CD4-positive, alpha-beta T cell treated with Interleukin-17A for 4 hours (primary cell): ENCODE measurements at regions not wholly inside any gene's neighbourhood (a gene's known extent, or its start where the extent isn't known, plus 50 kb on each side); places are given as distances from the start of the nearest gene placed in this dataset.
A peak's percentile ranks its signal among the peaks of the same experiment; 100 is the strongest.

ENCODE experiments used
- DNase-seq: peaks from one replicate; pipeline ENCODE4 v3.0.0-alpha.2; 2020; ENCODE audit warnings: mixed read lengths

DNA sequence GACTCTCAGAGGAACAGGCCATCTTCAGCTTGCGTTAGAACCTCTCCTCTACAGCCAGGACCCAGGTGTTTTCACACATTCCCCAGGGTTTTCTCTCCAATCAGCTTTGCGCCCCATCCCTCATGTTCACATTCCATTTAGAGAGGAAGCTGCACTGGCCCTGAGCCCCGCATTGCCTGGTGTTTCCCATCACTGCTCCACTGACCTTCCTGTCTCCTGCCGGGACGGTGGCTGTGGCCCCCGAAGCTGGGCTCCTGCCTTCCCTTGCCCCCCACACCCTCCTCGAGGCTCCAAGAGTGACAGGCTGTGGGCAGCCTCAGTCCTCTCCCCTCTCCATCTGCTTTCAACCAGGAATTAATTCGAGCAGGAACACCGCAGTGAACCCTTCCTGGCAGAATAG, 357.3 kb downstream of the THBS2 start:
- DNase-seq: no peak

DNA sequence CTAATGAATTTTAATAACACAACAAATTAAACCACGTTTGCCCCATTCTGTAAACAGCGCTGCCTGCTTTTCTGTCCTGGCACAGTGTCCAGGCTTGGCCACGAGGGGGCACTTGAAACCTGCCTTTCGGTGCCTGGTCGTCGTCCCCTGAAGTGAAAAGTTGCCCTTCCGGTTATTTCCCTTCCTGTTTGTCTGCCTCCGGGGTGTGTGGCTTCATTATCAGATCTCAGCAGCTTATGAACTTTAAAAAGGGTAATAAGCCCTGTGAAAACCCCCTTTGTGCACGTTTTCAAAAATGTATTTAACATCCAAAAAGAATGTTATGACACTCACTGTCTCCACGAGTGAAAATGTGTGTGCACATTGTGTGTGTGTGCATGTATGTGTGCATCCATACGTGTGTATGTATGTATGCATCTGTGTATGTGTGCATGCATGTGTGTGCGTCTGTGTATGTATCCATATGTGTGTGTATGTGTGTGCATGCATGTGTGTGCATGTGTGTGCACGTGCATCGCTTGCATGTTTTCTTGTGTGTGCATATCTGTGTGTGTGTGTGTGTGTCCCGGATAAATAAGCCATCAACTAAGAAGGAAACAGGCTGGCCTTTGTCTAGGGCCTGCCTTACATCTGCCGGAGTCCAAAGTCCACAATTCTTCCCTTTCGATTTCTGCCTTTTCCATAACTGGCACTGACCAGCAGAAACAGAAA, 358.4 kb downstream of the THBS2 start:
- DNase-seq: peak; percentile 80

DNA sequence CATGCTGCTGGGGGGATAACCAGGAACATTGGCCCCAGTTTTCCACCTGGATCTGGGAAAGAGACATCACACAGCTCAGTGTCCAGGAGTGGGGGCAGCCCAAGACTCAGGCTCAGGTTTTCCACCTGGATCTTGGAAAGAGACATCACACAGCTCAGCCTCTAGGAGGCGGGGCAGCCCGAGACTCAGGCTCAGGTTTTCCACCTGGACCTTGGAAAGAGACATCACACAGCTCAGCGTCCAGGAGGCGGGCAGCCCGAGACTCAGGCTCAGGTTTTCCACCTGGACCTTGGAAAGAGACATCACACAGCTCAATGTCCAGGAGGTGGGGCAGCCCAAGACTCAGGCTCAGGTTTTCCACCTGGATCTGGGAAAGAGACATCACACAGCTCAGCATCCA, 361.6 kb downstream of the THBS2 start:
- DNase-seq: no peak

DNA sequence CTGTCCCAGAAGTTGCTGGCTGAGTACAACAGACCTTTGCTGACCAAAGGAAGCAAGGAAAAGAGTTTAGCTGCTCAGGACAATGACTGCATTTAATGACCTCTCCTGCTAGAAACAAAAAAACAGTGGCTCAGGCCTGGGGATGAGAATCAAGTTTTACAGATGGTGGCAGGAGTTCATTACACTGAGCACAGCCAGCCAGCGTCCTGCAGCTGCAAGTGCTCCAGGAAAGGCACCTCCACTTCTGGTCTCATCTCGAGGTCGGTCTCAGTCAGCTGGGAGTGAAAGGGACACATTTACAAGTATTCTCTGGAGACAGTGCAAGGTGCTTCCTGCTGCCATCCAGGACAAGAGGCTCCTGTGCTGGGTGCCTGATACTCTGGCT, 362.7 kb downstream of the THBS2 start:
- no peak for DNase-seq

DNA sequence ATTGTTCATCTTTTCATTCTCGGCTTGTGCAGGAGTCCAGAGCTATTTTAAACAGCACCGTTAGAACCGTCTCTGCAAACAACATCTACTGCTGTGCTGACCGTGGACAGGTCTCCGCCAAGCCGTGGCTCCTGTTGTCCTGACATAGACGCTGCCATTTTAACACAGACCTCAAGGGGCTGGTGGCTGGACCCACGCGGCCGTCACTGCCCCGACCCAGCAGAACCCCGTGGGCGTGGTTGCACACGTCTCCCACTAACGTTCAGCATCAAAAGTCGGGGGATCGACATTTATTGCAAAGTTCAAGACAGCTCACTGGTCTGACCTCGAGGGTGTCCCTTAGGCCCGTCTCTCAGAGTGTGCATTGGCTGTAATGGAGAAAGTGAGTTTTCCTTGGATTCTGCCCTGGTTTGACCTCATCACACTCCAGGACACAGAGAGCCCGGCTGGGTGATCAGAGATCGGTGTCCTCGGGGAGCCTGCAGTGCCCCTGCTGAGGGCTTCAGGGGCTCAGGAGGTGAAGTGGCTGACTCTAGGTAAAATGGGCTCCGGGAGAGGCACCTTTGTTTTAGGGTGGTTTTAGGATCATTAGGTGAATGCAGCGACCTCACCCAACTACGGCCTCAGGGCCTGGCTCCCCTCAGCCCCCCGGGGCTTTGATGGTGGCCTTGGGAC, 363.2 kb downstream of the THBS2 start:
- no peak for DNase-seq

DNA sequence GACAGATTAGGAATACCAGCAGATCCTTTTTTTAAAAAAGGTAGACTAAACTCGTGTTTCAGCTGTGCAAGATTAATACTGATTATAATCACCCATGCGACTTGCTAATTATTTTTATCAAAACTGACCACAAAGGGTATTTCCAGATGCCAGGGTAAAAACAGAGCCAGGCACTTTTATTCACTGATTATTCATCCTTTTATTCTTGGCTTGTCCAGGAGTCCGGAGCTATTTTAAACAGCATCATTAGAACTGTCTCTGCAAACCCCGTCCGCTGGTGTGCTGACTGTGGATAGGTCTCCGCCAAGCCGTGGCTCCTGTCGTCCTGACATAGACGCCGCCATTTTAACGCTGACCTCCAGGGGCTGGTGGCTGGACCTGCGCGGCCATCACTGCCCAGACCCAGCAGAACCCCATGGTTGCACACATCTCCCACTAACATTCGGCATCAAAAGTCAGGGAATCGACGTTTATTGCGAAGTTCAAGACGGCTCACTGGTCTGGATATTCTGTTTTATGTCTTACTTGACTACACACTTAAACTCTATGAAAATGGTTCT, 364.8 kb downstream of the THBS2 start:
- no peak for DNase-seq

DNA sequence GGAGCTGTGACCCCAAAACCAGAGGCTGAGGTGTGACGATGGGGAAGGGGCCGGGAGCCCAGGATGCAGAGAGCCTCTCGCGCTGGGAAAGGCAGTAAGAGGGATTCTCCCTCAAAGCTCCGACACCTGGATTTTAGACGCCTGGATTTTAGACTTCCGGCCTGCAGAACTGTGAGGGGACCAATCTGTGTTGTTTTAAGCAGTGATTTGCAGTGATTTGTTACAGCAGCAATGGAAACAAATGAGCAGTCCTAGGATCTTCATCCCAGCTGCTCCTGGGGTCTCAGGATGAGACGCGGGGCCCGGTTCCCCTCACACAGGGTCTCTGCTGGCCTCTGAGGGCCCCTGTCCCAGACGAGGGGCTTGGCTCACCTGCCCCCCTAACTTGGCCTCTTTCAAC, 365.5 kb downstream of the THBS2 start:
- no peak for DNase-seq

DNA sequence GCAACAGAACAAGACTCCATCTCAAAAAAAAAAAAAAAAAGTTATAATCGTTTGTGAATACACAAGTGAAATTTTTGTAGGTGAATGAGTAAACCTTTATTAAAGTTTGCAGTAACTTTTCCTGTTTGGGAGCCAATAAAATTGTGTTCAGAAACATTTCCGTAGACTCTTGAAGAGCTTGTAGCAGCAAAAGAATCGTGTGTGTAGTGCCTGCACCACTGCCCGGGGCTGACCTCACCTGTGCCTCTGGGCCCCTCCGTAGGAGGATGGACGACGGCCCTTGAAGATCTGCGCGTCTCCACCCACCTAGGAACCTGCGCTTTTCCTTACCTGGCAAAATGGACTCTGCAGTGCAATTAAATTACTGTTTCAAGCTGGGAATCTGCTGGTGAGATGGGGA, 366.0 kb downstream of the THBS2 start:
- no peak for DNase-seq

DNA sequence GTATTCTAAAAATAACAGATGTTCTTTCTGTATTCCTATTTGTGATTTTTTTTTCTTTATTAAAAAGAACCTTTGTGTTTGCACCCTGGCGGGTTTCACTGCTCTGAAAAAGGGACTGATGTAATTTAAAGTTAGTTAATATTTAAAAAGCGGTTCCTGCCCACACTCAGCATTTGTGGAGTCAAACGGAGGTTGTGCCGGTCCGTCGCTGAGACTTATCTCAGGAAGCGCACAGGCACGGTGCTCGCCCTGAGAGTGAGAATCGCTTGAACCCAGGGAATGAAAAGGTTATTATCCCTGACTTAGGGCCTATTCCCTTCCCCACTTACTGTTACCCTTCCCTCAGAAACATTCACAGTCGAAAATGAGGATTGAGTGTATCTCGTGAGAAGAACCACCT, 366.7 kb downstream of the THBS2 start:
- DNase-seq: no peak

DNA sequence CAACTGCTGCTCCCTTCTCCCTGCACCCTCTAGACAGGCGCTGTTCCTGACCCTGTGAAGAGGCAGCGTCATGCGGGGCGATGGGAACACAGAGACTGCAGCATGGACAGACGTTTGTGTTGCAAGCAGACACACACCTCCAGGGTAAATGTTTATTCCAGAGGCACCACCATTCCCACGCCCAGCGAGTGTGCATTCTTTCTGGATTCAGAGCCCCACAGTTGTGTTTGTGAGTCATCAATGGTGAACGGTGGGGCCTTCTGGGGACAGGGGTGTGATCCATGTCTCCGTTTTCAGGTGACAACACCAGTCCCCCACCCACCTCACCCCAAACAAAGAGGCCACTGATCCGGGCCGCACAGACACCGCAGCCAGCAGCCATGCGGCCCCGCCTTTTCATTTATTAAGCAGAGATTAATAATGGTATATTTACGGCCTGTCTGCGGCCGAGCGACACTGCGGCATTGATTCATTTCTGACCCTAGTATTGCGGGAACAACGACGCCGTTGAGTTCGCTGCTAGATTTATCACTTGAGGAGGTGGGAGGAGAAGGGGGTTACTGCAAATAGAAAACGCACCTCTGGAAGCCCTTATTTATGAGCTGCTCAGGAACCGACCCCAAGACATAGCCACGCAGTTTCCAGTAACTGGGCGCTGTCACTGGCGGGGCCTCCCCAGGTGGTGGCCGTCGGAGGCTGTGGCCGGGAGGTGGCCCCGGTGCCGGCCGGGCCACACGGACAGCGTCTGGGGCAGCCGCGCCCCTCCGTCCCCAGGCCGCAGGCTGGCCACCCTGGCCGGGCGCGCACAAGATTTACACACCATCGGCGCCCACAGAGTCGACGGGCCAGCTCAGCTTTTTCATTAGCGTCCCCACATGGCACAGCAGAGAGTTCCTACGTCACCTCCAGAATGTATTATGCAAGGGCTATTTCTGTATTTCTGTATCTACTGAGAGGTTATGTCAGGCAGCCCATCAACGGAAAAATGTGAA, 367.6 kb downstream of the THBS2 start:
- no peak for DNase-seq

DNA sequence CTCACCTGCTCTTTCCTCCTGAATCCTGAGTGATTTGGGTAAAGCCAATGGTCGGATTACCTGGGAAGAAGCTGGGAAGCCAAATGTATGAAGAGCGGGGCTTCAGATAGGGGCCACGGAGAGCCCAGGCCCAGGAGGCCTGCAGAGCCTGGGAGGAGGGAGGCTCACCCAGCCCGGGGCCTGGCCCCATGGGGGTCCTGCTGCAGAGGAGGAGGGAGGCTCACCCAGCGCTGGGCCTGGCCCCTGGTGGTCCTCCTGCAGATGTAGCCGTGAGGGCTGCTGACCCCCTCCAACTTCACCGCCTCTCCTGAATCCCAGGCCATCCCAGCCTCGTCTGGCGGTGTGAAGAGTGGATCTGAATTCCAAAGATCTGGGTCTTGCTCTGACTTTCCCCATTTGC, 368.4 kb downstream of the THBS2 start:
- no peak for DNase-seq

DNA sequence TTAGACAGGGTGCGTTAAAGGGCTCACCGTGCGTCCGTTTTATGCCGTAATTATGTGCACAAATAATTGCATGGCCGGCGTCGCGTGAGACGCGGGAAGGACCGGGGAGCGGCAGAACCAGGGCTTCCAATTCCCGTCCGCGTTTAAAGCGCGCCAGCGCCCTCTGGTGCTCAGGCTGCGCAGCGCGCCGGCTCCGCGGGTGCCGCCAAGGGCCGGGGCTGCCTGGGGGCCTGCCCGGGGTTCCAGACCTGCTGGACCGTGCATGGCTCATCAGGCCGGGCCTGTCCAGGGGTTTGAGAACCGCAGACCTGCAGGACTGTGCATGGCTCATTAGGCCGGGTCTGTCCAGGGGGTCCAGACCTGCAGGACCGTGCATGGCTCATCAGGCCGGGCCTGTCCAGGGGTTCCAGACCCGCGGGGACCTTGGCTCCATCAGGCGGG, 369.0 kb downstream of the THBS2 start:
- peak; percentile 81 for DNase-seq

DNA sequence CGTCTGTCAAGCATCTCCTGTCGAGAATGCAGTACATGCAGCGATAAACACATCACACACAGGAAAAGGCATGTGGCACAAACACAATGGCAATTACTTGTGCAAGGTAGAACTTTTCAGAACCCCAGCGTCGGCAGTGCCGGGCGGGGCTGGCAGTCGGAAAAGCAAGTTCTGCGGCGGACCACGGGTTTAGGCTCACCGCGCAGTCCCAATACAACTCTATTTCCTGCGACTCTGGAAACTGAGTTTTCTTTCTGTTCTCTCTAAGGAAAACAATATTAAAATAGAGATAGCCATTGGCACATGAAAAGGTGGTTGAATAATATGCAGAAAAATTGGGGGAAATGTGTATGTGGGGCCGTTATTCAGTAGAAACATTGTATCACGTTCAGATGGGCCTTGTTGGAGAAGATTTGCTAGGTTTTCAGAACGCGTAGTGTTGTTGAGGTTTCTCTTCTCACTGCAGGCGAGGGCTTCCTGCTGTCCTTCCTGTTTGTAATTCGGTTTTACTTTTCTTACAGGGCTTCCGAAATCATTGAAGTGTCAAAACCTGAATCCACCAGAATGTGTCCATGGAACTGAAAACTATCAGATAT, 369.5 kb downstream of the THBS2 start:
- no peak for DNase-seq

DNA sequence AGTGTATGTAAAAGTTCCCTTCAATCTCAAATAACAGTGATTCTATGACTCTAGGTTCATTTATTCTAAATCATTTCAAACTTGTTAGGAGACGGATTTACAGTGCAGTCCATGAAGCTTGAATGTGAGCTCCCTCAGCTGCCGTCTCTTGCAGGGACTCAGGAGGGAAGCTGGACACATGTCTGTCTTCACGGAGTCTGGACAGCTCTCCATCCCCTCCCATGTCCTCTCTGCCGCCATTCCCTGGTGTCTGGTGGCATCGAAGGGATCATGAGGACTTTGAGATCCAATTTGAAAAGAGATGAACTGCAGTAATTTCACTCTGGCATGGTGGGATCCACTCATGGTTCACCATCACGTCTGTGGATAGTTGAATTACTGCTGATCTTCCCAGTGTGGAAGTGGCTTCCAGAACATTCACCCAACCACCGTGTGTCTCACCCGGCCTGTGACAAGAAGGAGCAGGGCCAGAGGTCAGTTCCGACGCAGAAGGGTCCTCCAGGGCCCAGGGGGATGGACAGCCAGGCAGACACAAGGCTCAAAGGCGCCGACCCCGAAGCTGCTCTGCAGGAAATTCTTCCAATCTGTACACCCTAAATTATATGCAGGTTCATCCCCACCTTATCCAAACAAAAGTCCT, 370.1 kb downstream of the THBS2 start:
- DNase-seq: no peak

DNA sequence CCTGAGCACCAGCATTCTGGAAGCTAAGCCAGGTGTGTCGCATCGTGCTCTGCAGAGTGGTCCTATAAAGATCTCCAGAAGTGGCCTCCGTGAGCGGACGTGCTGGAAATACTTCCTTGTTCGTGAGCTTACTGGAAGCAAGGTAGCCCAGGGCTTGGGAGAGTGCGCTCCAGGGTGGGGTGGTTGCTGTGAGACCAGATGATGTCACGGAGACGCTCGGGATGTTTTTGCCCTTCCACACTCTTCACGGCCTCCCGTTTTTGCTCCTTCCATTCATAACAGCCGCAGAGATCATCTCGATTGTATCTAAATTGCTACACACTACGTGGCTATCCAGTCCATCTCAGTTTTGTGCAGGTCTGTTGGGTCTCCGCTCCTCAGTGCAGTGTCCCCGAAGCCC, 373.4 kb downstream of the THBS2 start:
- no peak for DNase-seq

DNA sequence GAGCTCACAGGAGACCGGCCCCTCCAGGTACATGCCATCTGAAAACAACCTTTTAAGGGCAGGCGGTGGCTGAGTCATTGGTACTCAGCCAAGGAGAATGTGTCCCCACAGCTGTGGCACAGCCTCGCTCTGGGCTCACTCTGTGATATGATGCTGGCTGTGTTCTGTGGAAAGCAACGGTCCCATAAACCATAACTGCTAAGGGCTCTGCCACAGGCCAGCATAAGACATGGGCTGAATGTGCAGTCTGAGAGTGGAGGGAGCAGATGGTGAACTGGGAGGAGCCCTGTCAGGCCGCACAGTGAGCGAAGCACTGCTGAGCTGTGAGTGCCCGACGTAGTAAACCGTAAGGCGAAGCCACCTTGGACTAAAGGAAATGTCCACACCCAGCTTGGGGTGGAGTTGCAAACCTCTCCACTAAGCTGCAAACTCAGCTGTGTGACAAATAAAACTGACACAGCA, 375.8 kb downstream of the THBS2 start:
- DNase-seq: no peak

DNA sequence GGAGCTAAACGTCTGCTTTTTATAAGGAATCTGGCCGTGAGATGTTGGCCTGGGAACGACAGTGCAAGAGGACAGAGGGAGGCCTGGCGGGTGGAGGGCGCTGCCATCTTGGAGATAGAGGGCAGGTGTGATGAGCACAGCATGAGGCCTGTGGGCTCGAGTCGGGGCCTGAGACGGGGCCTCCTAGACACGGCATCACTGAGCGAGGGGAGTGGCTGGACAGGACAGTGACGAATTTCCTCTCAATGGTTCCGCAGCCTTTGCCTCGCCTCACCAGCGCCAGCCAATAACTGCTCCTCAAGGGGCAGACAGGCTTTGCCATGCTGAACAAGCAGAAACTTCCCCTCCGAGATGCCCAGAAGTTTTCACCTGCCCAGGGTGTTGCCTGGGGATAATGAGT, 376.7 kb downstream of the THBS2 start:
- DNase-seq: no peak

DNA sequence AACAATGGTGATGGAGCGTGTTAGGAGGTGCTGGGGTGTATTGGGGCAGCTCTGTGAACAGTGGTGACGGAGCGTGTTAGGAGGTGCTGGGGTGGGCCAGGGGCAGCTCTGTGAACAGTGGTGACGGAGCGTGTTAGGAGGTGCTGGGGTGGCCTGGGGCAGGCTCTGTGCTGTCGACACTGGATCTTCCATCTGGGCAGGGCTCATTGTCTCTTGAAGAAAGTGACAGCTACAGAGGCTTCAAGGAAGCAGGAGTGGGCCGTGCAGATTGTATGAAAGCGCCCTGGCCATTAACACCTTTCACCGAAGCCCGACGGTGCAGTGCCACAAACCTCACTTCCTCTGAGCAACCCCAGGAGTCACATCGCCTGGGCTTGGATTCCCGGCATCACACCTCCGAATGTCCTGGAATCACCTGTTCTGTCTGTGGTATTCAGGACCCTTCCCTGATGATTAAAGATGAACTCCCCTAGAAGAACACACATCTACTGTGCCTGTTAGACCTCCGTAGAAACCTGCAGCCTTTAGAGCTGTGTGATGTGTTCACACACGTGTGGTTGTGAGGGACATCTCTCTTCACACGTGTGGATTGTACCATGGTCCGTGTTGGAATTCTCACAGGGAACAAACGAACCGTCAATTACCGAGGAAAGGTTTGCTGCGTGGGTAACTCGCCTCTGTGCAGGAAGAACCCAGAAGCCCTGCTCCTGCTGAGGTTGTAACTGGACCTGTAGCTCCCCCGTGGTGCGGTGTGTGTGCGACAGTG, 377.7 kb downstream of the THBS2 start:
- no peak for DNase-seq

DNA sequence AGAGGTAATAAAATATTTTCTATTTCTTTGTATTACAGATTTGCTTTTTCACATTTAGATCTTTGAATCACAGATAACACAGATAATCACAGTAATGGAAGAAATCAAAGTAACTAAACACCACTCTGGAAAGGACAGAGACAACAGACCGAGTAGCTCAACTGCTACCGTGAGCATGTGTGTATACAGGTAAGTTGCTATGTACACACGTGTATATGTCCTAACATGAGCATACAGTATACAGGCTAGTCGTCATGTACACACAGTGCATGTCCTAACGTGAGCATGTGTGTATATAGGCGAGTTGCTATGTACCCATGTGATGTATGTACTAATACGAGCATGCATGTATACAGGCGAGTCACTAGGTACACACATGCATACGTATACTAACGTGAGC, 379.0 kb downstream of the THBS2 start:
- no peak for DNase-seq

DNA sequence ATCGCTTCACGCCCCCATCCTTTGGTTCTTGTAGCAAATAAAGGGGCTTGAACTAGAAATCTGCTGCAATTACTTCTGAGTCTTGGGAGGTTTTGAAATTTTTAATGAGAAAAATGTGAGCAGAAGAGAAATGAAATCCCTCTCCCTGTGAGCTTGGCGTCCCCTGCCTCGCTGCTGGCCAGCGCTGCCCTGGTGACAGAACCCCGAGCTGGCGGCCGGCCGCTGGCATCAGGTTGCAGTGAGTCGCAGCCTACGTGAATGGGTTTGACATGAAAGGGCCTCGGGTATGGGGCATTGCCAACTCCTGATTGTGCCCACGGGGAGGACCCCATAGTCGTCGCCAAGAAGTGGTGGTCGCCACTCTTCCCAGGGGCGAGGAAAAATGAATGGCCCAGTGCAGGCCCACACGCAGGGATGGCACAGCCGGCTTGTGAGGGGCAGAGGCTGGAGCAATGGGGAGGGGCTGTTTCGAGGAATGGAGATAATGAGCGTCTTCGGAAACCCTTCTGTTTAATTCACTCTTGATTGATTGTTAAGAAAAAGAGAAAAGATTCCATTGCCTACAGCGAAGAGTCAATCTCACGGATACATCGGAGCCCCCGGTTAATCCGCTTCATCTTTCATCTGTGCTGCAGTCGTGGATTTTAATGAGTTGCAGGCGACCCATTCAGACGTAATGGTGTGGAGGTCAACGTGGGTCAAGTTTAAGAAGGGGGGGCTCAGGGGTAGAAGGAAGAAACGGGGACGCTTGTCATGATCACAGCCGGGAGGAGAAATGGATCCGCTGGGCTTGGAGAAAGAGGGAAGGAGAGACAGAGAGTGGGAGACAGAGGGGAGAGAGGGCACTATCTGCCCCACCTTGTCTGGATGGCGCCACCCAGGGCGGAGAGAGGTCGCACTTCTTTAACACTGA, 380.1 kb downstream of the THBS2 start:
- DNase-seq: no peak
